ENCODE measurements at regions not wholly inside any gene's neighbourhood (a gene's known extent, or its start where the extent isn't known, plus 50 kb on each side); places are given as distances from the start of the nearest gene placed in this dataset.
"Not testable (repeated sequence)": the region's sequence is repeated elsewhere in the genome, so short reads cannot be mapped to it uniquely, and the experiment has no call there.

GRCh38 chr2:236910781-236911495 is 174.8 kb upstream of the COPS8 start:
- DNase-seq, result no peak

DNA sequence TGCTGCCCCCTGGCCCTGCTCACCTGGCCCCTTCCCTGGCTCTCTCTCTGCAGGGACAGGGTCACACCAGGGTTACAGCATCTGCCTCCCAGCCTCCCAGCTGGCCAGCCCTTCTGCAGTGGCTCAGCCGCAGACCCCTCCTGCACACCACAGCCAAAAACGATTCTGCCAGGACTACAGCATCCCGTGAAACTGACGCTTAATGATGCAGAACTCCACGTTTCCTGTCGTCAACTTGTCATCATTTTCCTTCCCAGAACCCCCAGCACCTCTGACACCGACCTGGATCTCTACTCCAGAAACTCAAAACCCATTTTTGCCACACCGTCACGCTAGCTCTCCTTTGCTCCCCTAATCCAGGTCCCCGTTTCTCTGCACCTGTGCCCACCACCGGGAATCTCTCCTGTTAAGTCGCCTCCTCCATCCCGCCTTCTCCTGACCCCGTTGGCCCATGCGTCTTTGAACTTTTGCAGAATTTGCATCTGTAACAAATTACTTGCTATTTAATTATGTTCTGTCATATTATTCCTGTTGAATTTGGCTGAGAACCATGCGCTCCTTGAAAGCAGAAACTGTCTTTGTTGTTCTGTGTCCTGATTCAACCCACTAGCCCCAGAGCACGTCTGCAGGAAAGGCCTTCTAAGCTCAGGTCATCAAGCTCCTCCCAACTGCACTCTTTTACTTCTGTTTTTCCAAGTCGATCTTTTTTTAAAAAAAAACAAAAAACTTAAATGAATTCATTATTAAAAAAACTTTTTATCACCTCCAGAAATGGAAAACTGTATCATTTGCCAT is 173.2 kb upstream of the COPS8 start:
- no peak for DNase-seq

- no peak for DNase-seq
Measured at GRCh38 chr2:236915186-236915585, 170.5 kb upstream of the COPS8 start.

GRCh38 chr2:236915726-236916125 is 170.0 kb upstream of the COPS8 start:
- DNase-seq, result no peak

DNA sequence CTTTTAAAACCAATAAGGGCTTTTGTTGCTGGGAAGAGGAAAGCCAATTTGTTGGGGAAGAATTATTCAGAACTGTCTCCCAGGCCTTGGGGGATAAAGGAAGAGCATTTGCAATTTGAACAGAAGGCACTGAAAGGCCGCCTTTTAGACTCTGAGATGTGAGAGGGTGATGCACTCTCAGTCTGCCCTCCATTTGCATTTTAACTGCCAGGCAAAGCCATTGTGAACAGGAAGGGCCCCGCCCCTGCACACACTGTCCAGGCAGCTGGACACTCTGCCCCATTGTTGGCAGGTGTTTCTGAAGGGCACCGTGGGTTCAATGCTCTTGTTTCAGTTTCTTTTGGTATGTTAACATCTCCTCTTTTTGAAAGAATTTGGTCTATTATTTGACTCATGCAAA is 169.5 kb upstream of the COPS8 start:
- no peak for DNase-seq

- DNase-seq, result no peak
Measured at GRCh38 chr2:236916651-236917050, 169.0 kb upstream of the COPS8 start.

GRCh38 chr2:236917164-236917563 is 168.5 kb upstream of the COPS8 start:
- no peak for DNase-seq

GRCh38 chr2:236918545-236918944 is 167.1 kb upstream of the COPS8 start:
- no peak for DNase-seq

- no peak for DNase-seq
Measured at GRCh38 chr2:236919209-236919608, 166.5 kb upstream of the COPS8 start.

DNA sequence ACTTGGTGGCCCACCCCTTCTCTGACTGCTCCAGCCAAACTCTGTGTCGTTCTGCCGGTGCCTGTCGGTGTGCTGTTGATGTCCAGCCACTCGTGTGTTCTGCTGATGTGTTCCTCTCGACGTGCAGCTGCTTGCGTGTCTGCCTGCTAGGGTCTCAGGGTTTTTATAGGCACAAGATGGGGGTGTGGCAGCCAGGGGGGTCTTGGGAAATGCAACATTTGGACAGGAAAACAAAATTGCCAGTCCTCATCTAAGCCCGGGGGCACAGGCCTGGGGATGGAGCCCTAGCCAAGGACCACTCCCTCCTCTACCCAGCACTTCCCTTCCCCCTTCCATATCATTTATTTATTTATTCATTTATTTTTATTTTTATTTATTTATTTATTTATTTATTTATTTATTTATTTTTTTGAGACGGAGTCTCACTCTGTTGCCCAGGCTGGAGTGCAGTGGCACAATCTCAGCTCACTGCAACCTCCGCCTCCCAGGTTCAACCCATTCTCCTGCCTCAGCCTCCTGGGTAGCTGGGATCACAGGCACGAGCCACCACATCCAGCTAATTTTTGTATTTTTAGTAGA is 165.8 kb upstream of the COPS8 start:
- not testable (repeated sequence) for DNase-seq

- no peak for DNase-seq
Measured at GRCh38 chr2:236922061-236922460, 163.6 kb upstream of the COPS8 start.

DNA sequence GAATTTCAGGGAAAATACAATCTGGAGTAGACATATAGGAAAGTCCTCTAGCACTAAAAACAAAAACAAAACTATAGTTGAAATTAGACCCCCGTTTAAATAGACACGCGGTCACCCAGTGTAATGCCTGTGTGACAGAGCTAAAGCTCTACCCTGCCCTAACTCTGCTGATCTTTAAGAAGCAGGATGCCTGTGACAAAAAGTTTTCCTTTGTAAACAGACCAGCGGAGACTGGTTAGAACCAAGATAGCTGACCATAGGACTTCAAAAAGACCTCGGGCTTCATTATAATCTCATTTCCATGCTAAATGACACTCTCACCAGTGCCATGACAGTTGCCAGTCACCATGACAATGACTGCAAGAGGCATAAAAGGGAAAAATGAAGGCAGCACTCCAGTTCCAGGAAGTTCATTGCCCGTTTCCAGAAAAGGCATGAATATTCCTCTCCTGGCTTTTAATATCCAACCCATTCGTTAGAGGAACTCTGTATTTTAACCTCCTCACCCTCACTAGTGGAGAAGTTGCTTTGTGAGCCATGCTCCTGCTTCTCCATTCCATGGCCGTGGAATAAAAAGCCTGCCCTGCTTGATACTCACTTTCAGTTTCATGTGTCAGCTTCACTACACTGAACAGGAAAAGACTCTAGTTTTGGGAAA is 157.2 kb upstream of the COPS8 start:
- no peak for DNase-seq

DNA sequence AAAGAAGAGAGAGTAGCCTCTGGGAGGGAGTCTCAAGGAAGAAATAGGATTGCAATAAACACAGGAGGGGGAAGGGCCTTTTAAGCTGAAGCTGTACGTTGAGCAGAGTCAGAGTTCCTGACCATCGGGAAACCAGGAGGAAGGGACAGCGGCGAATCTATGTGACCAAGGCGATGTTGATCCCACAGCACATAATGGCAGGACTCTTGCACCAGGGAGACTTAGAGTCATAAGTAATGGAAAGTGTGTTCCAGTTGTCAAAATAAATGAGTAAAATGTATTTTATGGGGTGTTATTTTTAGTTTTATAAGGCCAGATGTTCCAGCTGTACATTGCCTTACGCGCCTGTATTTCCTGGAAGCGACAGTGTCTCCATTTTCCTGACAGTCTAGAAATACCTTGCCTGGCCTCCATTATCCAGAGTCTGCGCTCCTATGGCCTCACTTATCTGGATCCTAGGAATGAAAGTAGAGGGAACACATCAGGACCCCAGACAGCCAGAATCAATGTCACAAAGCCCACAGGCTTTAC is 152.8 kb upstream of the COPS8 start:
- DNase-seq, result no peak

GRCh38 chr2:236934166-236934565 is 151.5 kb upstream of the COPS8 start:
- no peak for DNase-seq

DNA sequence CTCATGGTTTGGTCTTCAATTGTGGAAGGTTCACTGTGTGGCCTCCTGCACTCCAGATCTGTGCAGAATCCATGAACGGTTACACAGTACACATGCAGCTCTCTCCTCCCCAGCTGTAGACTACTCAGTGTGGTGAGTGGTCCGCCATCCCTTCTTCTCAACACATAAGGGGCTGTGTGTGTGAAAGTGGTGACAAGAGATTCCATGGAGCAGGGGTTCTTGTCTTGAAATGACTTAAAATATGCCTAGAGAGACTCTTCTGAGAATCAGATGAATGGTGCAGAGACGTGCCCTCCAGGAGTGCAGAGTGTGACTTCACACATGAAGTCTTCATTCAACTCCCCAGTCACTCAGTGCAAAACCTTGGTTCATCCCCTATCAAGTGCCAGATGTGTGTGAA is 151.0 kb upstream of the COPS8 start:
- no peak for DNase-seq

DNA sequence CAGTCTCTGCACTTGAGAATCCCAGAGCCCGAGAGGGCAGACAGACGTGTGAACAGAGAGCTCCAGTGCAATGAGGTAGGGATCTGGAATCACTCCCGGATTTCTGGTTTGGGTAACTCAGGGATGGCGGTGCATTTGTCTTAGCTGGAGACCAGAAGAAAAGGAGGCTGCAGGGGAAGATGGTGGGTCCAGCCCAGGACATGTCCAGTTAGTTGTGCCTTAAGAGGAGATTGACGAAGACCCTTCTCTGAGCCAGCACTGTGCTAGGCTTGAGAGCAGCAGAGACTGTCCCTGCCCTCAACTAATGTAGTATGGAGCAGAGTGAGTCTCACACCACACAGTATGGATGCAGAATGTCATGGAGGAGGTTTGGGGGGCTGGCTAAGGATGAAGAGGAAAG is 150.6 kb upstream of the COPS8 start:
- no peak for DNase-seq

GRCh38 chr2:236935631-236936445 is 149.9 kb upstream of the COPS8 start:
- no peak for DNase-seq

DNA sequence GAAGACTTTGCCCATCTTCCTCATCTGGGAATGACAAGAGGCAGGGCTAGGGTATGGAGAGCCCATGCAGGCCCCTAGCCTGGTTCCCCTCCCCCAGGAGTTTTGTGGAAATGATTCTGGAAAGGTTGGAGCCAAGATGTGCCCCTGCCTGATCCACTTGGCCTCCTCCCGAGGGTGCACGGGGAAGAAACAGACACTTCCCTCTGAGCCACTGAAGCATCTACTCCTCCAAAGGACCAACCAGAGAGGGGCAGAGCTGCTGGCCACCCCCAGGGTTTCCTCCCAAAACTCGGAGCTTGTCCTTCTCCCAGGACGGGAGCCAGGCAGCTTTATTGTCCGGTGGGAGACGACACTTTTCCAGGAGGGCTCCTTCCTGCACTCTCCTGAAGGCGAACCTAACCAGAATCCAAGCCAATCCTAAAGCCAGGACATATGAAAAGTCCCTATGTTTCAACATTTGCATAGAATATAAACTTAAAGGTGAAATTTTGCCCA is 149.2 kb upstream of the COPS8 start:
- DNase-seq, result no peak

- no peak for DNase-seq
Measured at GRCh38 chr2:236938126-236938525, 147.6 kb upstream of the COPS8 start.

DNA sequence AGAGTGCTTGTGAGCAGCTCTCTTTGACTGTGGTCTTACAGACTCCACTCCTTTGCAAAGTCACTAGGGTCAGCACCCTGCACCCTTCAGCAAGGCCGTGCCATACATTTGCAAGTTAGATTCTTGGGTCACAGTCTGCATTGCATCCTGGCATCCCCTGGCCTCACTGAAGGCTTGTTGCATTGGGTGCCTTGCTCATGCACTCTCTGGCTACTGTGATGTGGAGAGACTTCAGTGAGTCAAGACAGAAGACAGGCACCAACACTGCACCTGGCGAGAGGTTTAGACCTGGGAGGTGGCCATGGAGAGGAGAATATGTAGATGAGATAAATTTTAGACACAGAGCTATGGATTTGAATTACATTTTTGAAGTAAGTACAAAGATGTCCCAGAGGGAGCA is 146.4 kb upstream of the COPS8 start:
- DNase-seq, result no peak

- no peak for DNase-seq
Measured at GRCh38 chr2:236939721-236940231, 145.9 kb upstream of the COPS8 start.

DNA sequence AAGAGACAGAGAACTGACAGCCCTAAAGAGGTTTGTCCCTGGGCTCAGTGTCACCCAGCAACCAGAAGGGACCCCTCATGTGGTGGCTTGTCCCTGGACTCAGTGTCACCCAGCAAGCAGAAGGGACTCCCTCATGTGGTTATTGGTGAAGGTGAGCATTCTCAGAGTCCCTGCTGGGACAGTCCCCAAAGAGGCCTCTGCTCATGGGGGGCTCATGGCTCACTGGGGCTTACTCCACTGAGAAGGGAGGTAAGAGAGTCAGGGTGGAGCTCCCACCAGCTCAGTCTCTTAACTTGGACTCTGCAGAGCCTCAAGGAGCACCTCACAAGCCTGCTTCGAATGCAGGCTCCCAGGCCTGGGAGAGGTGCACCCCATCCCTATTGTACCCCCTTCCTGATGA is 145.2 kb upstream of the COPS8 start:
- no peak for DNase-seq

All from CD4-positive, alpha-beta T cell treated with Interleukin-15 for 1 hour (primary cell).